ENCODE measurements at regions not wholly inside any gene's neighbourhood (a gene's known extent, or its start where the extent isn't known, plus 50 kb on each side); places are given as distances from the start of the nearest gene placed in this dataset.

DNA sequence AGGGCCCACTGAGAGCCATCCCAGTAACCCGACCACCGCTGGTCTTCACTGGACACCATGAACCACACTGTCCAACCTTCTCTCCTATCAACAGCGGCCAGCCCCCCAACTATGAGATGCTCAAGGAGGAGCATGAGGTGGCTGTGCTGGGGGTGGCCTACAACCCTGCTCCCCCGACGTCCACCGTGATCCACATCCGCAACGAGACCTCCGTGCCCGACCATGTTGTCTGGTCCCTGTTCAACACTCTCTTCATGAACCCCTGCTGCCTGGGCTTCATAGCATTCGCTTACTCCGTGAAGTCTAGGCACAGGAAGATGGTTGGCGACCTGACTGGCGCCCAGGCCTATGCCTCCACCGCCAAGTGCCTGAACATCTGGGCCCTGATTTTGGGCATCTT is 423.8 kb upstream of the EPHA5 start:
- no peak for DNase-seq

DNA sequence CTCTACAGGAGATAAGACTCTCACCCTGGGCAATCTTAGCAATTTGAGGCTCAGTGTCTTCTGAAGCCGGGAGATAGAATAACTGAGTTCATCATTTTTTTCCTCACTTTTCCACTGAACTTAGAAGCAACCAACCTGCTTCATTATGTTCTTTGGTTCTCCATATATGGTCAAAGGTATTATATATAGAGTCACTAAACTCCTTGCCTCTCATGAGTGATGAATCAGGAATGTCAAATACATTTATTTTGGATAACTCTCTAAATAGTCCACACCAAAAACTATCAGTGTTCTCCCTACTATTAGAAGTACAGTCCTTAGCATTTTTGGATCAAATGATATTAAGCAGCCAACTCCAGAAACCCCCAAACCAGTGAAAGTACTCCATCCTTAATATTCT is 421.5 kb upstream of the EPHA5 start:
- no peak for DNase-seq

DNA sequence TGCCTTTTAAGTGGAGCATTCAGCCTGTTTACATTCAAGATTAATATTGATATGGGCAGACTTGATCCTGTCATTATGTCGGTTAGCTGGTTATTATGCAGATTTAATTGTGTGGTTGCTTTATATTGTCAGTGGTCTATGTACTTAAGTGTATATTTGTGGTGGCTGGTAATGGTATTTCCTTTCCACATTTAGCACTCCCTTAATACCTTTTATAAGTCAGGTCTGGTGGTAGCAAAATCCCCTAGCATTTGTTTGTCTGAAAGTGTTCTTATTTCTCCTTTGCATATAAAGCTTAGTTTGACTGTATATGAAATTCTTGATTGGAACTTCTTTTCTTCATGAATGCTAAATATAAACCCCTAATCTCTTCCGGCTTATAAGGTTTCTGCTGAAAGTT is 403.7 kb upstream of the EPHA5 start:
- no peak for DNase-seq

DNA sequence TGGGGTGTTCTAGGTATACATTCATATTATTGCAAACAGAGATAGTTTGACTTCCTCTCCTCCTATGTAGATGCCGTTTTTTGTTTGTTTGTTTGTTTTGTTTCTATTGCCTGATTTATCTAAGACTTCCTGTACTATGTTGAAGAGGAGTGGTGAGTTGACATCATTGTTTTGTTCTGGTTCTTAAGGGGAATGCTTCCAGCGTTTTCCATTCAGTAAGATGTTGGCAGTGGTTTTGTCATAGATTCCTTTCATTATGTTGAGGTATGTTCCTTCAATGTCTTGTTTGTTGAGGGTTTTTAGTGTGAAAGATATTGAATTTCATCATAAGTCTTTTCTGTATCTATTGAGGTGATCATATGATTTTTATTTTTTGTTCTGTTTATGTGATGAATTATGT is 401.6 kb upstream of the EPHA5 start:
- no peak for DNase-seq

DNA sequence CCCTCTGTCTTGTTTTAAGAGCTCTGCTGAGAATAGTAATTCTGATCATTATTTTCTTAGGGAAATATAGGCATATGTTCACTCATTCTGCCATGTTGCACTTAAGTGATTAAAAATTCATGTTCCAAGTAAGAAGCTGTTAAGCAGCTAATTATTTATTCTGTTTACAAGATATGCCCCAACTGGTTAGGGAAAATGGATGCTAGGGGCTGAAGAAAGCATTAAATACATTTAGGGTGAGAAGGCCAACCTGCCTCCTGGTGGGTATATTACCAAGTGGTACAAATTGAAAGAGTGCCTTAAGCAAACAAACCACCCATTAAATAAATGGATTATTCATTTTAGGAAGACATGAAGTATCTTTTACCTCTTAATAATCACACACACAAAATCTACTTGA is 392.6 kb upstream of the EPHA5 start:
- no peak for DNase-seq

DNA sequence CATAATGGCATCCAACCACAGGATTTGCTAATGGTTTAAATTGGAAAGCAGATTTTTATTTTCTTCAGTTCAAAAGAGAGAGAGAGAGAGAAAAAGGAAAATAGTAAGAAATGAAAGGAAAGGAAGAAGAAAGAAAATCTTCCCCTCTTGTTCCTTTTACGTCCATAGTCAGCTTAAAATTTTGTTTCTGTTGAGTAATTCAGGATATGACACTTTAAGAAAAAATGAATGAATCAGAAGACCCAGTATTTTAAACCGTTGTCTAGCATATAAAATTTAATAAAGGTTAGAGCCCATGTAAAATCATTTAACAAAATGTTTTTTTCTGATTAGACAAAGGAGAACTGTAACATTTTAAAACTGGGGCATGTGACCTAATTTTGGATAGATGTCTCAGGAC is 391.8 kb upstream of the EPHA5 start:
- no peak for DNase-seq

DNA sequence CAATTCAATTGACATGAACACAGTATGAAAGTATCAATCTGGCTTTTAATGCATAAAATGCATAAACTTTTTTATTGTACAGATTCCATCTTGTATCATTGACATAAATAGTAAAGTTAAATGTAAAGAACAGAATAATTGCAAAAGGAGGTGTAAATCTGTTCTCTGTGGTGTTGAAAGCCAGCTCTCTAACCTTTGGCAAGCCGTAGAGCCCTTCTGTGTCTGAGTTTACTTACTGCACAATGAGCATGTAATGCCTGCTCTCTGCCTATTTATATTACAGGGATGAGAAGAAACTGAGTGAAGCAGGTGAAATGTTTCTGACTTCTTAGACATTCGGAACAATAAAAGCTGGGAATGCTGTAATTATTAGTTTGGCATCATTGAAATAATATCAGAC is 389.3 kb upstream of the EPHA5 start:
- no peak for DNase-seq

DNA sequence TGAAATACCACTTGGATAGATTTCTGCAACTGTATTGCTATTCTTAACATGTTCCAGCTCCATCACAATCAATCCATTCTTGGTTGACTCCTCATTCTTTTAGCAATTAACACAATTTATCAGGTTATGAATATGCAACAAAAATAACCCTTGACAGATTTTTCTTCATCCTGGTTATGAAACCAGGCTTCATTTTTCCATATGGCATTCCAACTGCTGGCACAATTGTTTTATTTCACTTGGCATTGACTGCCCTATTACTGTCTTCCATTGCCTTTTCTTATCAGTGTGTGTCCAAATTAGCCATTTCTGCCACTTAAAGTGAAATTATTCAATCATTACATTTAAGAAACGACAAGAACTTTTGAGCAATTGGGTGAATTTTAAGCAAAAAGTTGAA is 388.8 kb upstream of the EPHA5 start:
- no peak for DNase-seq

DNA sequence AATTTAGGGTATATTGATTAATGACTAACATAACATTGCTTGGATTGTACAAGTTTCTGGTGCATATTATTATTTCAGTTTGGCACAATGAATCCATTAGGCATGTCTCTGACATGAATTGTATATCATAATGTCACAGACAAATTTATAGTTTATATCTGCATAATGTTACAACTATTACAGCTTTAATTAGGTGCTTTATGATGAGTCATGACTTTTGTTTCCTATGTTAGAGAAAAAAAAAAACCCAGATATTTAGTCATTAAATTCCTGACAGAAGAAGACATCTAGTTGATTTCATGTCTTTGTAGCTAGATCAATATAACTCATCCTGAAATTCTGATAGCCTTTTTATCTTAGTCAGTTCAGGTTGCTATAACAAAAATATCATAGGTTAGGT is 385.7 kb upstream of the EPHA5 start:
- DNase-seq, result no peak

DNA sequence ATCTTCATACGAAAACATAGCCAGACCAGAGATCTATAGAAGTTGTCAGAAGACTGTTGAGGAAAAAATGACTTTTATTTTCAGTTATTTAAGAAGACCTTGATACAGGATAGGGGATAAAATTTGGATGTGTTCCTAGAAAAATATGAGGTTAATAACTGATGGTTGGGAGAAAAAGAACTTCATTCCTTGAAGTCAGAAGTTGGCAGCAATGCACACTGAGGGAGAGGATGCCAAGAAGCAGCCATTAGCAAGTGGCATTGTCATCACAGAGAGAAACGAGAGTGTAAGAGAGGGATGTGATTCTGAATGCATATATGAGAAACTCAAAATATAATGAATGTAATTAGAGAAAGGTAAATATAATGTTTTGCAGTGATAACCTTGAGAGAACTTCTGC is 382.1 kb upstream of the EPHA5 start:
- DNase-seq, result no peak

DNA sequence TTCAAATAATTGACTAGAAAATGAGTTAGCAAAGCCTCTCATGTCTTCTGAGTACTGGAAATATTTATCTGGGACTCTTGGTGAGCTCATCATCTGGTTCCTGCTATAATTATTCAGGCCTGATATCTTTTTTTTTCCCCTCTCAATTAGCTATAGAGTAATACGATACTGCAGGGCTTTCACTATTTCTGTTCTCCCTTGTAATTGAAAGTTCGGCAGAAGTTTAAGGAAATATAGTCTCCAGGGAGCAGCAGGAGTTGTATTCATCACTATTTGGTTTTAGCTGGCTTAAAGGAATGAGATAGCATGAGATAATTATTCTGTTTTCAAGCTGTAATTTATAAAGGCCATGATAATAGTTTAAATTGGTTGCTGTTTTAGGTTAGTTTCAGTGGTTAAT is 378.6 kb upstream of the EPHA5 start:
- no peak for DNase-seq

DNA sequence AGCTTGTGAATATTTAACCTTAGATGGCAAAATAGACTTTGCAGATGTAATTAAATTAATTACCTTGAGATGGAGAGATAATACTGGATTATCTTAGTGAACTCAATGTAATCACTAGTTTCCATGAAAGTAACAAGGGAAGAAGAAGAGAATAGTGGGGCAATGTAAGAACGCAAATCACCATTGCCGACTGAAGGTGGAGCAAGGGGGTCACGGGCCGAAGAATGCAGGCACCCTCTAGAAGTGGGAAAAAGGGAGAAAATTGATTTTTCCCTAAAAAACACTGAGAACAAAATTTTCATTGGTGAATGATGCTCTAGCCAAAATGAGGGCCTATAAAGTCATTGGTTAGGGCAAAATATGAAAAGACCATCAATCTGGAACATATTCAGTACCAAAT is 375.6 kb upstream of the EPHA5 start:
- no peak for DNase-seq

DNA sequence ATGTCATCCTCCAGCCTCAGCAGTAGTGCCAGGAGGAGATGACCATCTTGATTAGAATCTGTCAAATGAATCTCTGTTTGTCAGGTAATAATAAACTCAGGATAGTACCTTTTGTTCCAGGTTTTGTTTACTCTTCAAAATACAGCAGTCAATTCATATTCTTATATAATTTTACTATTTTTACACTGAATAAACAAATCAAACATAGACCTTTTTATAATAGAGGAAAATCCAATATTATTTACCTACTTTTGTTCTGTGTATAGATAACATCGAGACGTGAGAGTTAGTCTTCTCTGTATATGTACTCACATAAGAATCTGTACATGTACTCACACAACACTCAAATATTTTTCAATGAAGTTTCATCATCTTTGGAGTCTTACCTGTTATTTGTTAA is 365.4 kb upstream of the EPHA5 start:
- no peak for DNase-seq

DNA sequence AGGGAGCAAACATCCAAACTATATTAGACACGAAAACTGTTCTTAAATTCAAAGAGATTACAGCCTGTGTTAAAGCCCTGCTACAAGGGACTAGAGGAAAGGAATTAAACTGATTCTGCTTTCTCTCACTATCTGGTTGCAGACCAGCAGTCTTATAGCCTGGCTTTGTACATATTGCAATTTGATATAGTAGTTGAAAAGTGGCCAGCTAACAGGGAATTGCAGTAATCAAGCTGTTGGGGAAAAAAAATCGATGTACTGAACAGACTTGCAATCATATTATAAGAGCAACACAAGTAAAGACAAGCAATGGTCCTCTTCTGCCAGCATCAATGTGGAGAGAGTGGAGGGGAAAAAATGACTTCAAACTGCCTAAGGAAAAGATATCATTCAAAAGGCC is 364.4 kb upstream of the EPHA5 start:
- peak; percentile 42 for DNase-seq

DNA sequence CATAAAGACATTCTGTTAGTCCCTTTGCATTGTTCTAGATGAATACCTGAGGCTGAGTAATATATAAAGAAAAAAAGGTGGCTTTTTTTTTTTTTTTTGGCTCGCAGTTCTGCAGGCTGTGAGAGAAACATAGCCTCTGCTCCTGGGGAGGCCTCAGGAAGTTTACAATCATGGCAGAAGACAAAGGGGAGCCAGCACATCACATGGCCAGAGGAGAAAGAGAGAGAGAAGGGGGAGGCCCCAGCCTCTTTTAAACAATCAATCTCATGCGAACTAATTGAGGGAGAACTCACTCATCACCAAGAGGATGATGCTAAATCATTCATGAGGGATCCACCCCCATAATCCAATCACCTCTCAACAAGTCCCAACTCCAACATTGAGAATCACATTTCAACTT is 364.0 kb upstream of the EPHA5 start:
- no peak for DNase-seq

DNA sequence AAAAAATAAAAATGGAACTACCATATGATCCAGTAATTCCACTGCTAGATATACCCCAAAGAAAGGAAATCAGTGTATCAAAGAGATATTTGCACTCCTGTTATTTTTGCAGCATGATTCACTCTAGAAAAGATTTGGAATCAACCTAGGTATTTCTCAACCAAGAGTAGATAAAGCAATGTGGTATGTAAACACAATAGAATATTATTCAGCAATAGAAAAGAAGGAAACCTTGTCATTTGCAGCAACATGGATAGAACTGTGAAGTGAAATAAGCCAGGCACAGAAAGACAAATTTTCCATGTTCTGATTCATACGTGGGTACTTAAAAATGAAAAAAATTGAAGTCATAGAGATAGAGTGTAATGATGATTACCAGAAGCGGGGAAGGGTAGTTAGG is 362.3 kb upstream of the EPHA5 start:
- no peak for DNase-seq

DNA sequence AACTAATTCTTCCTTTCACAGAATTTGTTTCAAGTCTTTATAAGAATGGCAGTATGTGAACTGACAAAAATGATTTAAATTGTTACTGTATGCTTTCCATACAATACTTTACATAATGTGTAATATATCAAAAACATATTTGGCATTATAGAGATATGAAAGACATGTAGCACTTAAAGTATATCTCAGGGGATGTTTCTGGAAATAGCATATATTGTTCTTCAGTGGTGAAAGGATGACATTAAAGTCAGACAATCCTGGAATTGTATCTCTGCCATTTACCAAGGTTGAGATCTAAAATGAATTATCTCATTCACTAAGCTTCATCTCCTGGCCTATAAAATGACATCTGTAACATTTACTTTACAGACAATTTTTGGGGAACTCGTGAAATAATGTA is 358.4 kb upstream of the EPHA5 start:
- no peak for DNase-seq

DNA sequence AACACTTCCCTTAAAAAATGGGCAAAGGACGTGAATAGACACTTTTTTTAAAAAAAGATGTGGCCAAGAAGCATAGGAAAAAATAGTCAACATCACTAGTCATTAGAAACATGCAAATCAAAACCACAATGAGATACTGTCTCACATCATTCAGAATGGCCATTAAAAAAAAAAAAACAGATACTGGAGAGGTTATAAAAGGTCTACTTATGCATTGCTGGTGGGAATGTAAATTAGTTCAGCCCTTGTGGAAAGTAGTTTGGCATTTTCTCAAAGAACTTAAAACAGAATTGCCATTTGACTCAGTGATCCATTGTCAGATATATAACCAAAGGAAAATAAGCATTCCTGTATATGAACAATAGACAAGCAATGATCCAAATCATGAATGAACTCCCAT is 352.8 kb upstream of the EPHA5 start:
- no peak for DNase-seq

DNA sequence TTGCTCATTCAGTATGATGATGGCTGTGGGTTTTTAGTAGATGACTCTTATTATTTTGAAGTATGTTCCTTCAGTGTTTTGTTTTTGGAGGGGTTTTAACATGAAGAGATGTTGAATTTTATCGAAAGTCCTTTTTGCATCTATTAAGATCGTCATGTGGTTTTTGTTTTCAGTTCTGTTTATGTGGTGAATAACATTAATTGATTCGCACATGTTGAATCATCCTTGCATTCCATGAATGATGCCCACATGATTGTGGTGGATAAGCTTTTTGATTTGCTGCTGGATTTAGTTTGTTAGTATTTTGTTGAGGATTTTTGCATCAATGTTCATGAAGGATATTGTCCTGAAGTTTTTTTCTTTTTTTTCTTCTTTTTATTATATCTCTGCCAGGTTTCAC is 347.4 kb upstream of the EPHA5 start:
- no peak for DNase-seq

DNA sequence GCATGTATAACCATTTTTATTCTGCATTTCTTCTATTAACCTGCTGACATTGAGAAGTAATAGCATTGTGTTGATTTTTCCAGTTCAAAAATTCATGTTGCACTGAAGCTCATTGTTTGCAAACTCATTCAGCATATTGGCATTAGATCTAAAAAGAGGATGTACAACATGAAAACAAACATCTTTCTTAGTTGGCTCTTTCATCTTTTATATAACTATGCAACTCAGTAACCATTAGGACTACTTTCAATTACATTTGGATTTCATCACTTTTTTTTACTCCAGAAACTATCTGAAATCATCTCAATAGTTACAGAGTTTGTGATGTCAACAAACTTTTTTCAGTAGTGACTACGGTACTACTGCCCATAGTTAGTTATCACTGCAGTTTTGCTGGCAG is 346.0 kb upstream of the EPHA5 start:
- DNase-seq, result no peak

DNA sequence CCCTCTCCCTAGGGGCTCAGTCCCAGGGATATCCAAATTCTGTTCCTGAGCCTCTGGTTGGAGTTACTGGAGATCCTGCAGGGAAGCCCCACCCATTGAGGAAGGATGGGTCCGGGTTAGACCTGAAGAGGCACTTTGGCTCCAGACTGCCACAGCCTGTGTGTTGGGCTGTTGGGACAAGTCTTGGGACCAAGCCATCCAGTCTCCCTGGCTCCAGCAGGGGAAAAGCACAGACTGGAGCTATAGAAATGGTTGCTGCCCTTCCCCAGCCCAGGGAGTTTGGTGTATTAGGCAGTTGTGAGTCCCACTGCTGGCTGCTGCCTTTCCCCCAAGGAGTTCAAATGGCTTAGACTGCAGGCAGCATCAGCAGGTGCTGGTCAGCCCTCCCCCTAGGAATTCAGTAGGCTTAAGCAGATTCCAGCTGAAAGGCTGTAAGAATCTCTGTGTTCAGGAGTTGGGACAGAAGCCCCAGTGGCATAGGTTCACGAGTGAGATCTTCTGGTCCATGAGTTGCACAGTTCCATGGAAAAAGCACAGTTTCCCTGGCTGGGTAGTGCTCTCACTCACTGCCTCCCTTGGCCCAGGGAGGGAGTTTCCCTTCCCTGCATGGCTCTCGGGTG is 344.0 kb upstream of the EPHA5 start:
- DNase-seq, result no peak

DNA sequence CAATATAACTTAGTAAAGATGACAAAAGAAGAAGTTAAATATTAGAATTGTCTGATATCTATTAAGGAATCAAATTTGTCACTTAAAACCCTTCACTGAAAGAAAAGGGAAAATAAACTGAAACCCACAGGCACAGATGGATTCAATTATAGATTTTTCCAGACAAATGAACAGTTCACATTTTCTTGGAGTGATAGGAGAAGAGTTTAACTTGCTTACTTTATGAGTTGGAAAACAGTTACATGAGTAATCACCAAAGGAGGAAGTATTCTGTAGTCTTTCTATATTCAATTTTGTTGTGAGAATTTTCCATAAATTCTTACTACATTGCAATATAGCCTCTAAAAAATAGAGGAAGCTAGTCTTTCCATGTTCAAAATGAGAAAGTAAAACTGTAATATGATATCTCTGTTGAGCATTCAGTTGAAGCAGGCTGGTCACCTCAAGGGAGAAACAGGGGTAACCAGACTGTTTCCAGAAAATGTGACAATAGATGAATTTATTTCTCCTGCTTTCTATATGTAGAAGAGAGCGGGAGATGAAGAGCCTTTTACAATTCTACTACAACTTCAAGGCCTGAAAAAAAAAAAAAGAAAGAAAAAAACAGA is 330.3 kb upstream of the EPHA5 start:
- DNase-seq, result peak; percentile 9

DNA sequence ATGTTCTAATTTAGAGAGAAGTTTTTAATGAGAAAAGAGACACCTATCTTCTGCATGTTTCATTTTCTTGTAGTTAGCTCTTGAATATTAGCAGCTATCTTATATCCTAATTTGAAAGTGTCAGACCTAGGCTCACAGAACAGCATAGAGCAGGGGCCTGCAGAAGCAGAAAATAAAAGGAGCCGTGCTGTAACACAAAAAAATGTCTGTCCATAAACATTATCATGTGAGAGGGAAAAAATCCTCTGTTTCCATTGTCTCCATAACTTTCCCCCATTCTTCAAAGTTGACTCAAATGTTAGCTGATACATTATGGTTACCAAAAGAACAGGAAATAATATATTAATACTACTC is 329.2 kb upstream of the EPHA5 start:
- peak; percentile 61 for DNase-seq

DNA sequence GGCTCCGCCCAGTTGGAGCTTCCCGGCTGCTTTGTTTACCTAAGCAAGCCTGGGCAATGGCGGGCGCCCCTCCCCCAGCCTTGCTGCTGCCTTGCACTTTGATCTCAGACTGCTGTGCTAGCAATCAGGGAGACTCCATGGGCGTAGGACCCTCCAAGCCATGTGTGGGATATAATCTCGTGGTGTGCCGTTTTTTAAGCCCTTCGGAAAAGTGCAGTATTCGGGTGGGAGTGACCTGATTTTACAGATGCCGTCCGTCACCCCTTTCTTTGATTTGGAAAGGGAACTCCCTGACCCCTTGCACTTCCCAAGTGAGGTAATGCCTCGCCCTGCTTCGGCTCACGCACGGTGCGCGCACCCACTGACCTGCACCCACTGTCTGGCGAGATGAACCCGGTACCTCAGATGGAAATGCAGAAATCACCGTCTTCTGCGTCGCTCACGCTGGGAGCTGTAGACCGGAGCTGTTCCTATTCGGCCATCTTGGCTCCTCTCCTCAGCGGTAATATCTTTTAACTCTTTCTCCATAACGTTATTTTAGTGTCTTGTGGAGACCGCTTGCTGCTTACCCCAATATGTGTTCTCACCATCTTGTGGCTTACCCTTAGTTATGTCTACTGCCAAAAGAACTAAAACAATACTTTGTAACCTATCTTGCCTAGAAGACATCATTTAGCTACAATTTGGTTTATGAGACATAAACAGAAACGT is 328.7 kb upstream of the EPHA5 start:
- peak; percentile 61 for DNase-seq

DNA sequence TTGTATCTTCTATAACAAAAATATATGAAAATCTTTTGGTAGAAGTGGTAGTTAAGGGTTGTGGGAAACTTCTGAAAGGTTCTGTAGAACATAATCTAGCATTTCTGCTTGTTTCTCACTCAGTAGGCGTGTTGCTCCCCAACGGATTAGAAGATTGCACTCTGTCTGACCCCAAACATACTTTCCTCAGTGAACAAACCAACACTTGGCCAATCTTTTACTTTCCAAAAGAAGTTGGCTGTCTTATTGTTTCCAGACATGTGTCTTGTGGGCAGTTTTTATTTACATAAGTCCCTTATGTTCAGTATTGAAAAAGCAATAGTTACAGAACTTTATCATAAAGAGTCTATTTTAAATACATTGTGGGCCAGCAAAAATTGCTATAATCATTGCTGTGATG is 312.8 kb upstream of the EPHA5 start:
- DNase-seq, result no peak
